ENCODE measurements at regions not wholly inside any gene's neighbourhood (a gene's known extent, or its start where the extent isn't known, plus 50 kb on each side); places are given as distances from the start of the nearest gene placed in this dataset.
"Not testable (repeated sequence)": the region's sequence is repeated elsewhere in the genome, so short reads cannot be mapped to it uniquely, and the experiment has no call there.

DNA sequence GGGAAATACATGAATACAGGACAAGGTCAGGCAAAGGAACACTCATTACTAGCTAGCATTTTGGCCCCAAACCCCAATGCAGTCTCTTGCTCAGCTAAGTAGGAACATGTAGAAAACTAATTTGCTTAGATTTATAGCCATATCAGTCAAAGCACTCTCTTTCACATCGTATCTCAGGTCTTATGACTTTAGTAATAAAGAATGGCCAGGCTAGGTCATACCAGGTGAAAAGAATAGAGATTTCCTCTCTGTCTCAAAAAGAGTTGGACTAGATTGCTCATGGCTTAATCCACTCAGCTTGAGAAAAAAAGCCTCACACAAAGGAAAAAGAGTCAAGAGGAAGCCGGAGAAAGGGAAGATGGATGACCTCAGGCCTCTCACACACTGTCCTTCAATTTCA lies 772.7 kb upstream of the SEMA6A start:
- no peak for DNase-seq

DNA sequence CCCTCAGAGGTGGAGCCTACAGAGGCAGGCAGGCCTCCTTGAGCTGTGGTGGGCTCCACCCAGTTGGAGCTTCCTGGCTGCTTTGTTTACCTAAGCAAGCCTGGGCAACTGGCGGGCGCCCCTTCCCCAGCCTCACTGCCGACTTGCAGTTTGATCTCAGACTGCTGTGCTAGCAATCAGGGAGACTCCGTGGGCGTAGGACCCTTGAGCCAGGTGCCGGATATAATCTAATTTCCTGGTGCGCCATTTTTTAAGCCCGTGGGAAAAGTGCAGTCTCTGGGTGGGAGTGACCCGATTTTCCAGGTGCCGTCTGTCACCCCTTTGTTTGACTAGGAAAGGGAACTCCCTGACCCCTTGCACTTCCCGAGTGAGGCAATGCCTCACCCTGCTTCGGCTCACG lies 769.1 kb upstream of the SEMA6A start:
- DNase-seq, result not testable (repeated sequence)

DNA sequence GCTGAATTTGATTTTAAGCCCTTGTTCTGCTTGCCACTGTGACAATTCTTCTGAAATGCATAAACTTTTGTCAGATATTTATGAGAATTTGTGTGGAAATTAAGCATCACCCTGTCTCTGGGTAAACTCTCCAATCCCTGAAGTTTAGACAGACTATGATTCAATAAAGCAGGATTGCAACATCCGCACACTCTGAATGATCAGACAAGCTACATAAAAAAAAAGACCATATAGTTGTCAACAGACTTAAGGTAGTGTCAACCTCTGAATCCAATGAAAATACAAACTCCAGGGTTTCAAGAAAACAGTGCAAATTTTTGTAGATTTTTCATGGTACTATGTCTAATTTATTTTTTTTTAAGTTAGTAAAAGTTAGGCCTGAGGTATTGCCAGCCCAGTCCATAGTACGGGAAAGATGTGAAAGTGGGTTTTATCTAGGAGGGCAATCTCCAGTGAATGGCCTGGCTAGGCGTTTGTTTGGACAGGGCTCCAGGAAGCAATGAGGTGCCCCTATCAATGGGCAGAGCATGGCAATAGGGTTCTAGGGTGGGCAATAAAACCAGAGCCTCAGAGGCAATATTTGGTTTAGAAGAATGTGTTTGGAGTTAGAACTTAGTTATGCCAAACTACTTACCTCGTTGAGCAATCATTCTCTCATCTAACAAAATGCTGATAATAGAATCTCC lies 762.6 kb upstream of the SEMA6A start:
- no peak for DNase-seq

DNA sequence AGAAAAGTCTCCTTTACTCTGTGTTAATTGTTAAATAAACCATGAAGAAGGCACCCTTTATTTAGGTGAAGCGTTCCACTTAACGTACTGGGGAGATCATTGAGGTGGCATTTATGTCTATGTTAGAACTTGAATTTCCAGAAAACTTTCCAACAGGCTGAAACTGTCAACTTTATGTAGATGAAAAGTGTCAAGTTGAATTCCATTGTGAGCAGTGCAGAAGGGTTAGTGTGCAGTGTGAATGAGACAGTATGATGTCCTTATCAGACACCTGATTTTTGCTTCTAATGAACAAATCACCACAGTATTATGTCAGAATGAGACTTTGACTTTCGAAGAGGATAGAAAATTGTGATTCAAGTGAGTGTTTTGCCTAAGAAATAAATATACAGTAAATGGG lies 761.6 kb upstream of the SEMA6A start:
- no peak for DNase-seq

DNA sequence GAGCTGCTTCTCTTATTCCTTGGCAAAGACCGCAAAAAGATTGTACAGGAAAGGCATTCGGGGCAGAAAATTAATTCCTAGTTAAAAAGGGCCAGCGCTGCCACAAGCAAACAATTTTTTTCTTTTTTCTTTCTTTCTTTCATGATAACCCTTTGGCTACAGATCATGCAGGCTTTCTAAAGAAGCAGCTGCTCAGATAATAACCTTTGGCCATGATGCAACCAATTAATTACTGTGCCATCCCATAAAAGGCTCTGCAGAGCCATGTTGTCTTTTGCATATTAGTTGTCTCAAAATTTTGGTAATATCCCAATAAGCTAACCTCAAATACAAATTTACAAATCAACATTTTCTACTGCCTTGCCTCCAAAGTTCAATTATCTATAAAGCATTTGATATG lies 758.4 kb upstream of the SEMA6A start:
- DNase-seq, result no peak

DNA sequence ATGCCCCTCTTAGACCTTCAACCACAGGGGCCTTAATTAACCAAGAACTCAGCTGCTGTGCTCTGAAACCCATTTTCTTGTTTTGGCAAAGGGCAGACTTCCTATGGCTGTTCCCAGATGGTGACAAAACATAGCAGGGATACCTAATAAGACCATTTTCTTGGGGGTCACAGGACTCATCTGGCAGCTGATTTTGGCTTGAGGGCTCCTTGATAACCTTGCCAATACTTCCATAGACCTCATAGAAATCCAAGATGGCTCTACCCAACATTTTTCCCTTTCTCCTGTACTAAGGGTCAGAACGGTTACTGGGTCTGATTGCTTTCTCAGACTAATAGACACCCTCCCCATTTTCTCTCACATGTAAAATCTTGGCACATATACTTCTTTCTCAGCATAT lies 757.7 kb upstream of the SEMA6A start:
- DNase-seq, result no peak

DNA sequence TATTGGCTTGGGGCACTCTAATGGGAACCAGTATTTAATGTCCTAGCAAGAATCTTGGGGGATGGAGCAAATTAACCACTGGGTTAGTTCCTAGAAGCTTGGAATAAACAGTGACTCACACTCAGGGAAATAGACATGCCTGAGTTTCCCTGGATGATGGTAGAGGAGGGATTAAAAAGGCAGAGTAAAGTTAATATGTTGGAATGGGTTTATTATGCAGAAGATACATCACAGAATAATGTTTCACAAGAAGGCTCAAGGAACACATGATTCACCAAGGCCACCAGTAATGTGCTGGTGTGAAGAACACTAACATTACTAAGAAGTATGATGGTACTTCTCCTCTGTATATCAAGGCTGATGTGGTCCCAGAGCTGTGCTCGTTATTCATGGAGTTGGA lies 752.9 kb upstream of the SEMA6A start:
- no peak for DNase-seq

DNA sequence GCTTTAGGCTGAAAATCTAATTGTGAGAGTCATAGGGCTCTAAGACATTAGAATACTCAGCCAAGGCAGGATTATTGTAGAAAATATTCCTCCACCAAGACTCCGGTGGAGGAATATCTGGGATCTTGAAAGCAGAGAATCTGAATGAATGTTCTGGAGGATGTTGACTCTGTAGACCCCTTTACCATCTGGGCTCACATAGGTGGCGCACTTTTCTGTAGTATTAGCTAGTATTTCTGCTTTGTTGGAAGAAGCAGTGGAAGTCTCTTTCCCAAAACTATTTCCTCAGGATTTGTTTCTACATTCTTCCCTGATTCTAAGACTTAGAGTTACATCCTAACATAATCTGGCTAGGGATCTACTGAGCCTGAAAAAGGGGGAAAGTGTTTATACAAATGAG lies 752.4 kb upstream of the SEMA6A start:
- no peak for DNase-seq

DNA sequence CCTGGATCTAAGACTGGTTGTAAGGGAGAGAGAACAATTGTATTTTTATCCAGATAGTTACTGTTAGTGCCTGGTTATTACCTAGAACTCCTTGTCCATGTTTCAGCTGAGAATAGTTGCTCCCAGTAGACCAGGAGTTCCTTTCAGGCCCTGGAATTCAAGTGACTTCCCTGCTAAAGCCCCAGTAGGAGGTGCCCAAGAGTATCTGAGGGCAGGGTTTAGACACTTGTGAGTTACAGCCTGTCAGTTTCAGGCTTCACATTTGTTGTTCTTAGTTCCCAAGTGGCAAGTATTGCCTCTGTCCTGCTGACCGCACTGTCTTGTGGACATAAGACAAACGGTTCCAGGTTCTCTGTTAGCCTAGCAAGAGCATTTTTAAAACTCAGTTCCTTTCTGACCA lies 743.9 kb upstream of the SEMA6A start:
- DNase-seq, result no peak

DNA sequence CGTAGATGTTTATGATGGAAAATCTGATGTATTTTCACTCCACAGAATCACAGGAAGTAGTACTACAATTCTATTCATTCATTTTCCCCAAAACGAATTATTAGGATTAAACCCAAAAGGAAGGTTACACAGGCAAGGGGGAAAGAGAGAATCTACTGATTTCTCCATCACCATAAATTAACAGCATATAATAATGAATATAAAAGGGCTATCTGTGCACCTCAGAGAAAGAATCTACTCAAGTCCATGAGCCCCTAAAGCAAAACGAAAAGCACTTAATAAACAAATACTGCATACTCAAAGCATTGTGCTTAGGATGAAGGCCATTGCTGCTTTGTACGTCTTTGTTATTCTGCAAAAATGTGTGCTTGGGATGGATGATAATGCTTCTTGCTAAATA lies 740.5 kb upstream of the SEMA6A start:
- no peak for DNase-seq

DNA sequence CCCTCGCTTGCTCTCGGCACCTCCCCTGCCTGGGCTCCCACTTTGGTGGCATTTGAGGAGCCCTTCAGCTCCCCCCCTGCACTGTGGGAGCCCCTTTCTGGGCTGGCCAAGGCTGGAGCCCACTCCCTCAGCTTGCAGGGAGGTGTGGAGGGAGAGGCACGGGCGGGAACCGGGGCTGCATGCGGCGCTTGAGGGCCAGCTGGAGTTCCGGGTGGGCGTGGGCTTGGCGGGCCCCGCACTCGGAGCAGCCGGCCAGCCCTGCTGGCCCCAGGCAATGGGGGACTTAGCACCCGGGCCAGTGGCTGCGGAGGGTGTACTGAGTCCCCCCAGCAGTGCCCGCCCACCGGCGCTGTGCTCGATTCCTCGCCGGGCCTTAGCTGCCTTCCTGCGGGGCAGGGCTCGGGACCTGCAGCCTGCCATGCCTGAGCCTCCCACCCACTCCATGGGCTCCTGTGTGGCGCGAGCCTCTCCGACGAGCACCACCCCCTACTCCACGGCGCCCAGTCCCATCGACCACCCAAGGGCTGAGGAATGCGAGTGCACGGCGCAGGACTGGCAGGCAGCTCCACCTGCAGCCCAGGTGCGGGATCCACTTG lies 730.0 kb upstream of the SEMA6A start:
- not testable (repeated sequence) for DNase-seq

DNA sequence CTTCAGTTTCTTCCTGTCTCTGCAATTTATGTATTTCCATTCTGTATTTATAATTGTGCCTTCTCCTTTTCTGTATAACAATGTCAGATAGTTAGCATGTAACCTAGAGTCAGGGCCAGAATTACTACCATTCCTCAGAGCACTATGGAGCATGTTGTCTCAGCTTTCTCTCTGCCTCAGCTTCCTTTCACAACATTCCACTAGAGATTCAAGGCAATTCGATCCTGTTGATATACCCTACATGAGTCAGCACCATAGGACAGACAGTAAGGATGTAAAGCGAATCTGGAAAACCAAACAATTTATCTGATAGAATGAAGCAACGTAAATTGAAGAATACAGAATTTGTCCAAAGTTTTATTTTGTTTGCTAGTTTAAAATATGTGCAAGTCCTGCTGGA lies 728.3 kb upstream of the SEMA6A start:
- DNase-seq, result no peak

DNA sequence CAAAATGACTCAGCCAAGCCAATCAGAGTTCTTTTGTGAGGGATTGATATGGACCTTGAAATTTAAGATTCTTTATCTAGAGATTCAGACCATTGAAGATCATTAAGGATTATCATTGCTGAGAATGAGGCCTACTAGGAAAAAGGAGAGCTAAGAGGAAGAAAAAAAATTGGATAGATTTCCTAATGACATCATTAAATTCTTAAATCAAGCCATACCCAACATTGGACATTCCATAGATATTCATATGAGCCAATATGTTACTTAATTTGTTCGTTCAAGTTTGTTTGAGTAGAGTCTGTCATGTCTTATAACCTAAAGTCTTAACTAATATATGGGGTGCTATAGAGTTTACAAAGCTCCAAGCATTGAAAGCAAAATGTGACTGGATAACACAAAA lies 727.9 kb upstream of the SEMA6A start:
- no peak for DNase-seq

DNA sequence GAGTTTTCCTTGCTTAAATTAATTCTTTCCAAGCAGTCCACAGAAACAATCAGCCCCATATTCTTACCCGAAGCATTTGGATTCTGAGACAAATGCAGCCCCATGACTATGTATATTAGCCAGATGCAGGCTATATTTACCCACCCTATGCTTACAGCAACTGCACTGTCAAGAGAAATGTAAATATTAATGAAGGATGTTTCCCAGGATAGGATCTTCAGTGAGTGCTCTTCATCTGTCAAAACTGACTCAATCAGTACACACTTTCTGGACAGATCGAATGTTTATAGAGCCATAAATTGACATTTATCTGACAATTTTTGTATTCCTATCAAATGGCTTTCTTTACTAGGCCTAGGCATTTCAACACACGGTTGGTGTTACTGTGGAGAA lies 725.3 kb upstream of the SEMA6A start:
- DNase-seq, result no peak

DNA sequence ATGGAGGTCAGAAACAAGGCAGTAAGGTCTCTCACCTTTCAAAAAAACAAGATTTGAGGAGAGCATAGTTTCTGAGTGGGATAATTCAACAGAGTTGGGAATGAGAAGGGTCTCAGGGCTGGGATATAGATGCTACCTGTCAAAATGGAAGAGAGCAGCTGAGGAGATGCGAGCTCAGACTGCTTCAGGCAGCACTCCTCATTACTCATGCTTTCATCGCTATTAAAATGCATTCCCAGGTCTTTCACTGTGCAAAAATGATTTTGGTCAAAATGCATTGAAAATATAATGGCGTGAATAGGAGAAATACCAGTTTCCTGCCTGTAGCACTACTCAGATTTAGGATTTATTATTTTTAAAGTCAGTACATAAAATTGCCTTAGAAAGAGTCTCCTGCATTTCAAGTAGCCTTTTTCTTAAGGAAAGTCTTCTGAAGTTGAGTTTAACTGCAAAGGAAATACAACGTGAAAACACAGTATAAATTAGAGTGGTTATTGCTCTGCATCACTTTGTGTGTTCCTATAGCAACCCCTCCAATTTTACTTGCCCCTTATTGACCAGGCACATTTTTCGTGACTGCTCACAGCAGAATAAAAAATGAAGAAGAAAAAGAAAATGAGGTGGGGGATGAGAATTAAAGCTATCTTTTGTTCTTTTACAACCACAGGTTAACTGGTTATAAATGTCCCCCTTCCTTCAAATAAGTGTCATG lies 724.8 kb upstream of the SEMA6A start:
- no peak for DNase-seq

DNA sequence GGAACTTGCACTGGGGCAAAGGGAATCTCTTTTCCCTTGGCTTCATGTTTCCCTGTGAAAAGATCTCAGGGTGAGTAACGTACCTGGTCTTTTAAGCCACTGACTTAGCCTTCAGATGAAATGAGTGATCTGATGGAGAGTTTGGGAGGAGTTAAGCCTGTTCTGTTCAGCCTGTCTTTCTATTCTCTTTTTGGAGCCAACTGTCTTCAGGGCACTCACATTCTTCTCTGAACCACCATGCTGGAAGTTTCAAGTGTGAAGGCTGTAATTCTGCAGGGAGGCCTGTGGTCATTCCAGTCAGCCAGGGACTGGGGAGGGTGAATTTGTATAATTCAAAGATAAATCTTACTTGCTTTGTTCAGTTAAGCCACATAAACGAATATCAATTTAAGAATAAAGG lies 722.2 kb upstream of the SEMA6A start:
- no peak for DNase-seq

DNA sequence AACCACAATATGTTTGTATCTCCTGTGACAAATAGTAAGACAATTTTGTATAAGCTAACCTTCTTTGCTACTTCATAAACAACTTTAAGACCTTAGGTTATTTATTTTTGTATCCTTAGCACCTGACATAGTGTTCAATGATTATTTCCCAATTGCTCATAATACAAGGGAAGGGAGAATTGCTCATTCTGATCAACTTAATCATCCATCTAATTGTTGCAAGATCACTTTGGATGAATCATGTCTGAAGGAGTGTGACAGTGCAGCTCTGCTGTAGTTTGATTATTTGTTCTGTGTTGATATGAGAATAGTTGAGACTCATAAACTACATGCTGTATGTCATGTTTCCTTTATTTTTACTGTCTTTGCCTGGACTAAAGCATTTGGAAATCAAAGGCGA lies 721.3 kb upstream of the SEMA6A start:
- no peak for DNase-seq

DNA sequence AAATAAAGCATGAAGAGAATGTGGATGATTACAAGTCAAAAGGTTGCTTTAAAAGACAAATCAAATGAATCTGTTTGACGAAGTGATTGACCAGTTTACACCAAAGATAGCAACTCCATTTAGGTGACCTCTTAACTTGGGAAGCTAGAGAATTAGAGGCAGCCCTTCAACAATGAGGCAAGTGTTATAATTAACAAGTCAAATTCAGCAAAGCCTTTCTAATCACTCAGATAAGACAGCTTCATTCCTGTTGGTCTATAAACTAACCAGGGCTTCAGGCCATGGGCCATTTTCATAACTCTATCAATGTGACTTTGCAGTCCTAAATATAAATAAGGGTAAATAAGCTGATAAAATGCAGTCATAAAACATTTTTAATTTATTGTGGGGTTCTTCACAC lies 712.2 kb upstream of the SEMA6A start:
- DNase-seq, result no peak

DNA sequence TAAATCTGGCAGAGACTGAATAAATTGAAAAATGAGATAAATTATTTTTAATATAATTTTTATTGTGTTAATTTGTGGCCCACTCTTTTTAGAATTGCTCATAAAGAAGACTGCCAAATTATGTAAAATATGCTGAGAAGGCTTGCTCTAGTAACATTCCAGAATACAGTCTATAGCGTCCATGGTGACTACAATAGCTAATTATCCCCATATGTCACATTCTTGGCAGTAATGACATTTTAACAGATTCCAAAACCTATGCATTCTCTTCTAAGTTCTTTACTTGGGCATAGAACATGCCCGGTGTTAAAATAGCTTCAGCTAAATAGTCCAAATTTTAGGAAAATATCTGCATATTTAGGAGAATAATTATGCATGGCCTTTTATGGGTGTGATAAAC lies 697.0 kb upstream of the SEMA6A start:
- no peak for DNase-seq

DNA sequence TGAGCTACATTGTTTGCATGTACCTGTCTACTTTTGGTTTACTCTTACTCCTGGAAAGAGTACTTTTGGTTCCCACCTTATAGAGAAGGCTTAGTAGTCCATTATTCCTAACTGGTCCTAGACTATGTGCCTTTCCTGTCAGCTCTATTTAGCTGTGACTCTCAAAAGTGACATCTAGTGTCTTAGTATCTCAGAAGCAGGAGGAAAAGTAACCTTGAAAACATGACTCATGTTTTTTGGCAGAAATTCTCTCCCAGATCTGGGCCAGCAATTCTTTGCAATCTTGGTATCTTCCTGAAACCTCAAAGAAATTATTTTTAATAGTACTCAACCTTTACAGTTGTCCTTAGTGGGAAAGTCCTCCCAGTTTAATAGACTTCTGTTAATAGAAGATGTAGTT lies 691.7 kb upstream of the SEMA6A start:
- no peak for DNase-seq

DNA sequence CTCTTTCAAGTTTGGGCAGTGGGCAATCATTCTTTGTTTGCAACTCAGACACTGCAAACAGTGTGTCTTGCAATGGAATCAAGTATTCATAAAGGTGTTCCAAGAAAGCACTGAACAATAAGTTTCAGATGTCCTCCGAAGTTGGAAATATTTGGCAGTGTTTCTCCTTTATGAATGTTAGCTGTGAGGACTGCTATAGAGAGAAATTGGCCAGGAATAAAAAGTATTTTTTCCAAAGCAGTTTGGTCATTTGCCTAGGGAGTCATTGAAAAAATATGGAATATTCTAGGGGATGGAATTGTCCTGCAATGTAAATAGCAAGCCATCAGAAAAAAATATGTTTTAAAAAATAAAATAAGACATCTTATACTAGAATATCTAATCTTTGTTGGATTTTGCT lies 688.6 kb upstream of the SEMA6A start:
- no peak for DNase-seq

DNA sequence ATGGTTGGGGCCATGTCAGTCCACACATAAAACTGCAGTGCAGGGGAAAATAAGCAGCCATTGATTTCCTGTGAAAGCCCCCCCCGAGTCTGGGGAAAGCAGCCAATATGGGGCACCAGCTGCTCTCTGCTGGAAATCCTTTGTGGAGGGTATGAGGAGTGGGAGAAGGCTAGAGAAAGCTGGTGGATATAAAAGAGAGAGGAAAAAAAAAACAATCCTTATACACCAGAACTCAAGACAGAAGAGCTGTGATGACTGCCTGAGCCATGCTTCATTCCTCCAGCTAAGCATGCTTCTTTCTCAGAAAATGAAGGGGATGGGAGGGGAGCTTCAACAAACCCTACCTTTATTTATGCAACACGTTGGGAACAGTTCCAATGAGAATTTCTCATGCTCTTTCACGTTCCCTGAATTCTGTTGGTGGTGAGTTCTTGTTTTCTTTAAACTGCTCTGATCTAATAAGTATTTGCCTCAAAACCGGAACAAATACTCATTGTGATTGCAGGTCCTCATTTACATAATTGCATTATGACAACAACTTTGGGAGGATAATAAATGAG lies 688.0 kb upstream of the SEMA6A start:
- DNase-seq, result no peak

DNA sequence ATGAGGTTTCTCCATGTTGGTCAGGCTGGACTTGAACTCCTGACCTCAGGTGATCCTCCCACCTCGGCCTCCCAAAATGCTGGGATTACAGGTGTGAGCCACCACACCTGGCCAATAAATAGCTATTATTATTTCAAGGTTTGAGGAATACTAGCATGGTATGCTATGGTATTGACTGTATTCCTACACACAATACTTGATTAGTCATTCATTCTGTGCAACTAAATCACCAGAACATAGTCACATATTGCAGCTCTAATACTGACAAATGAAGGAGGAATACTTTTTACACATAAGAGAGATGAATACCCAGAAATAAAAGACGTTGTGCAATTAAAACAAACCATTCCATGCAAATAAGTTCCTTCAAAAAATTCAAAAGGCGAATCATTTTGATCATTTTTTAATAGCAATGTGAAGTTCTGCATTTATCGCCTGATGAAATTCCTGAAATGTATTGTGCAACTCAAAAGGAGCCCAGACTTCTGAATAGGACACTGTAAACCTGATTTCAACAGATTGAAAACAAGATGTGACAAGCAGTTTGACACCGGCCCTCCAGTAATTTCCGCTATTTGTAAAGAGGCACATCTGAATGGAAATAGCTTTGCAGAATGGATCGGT lies 687.4 kb upstream of the SEMA6A start:
- DNase-seq, result no peak
